Naive thymus-derived CD4-positive, alpha-beta T cell (primary cell): ENCODE measurements at regions not wholly inside any gene's neighbourhood (a gene's known extent, or its start where the extent isn't known, plus 50 kb on each side); places are given as distances from the start of the nearest gene placed in this dataset.

Source experiments
- ATAC-seq: fragments of 150-1000 bp; cut with Tn5 transposase; 2 replicates; pipeline ENCODE4 v1.10.0; 2021; ENCODE audit warnings: mild to moderate bottlenecking, moderate library complexity
- CTCF ChIA-PET: fragments of 350-600 bp; sonication (Branson Sonifier 250); formaldehyde crosslinking; loops from one replicate; lab custom pipeline; 2021; ENCODE audit warnings: antibody characterized with exemption; lab: Charles Lee
- POLR2A ChIA-PET: fragments of 350-600 bp; sonication (Branson Sonifier 250); formaldehyde crosslinking; loops from one replicate; lab custom pipeline; 2021; ENCODE audit warnings: antibody characterized with exemption, inconsistent platforms; lab: Charles Lee
- DNase-seq, 9 donors: peaks; one replicate each; pipeline versions ENCODE4 v3.0.0 to v3.0.0-alpha.2; 2020 to 2022; ENCODE audit warnings: mixed read lengths in 1 of 9
- H3K27ac ChIP-seq: one replicate; pipeline ENCODE4 v1.7.0; 2013; ENCODE audit warnings: mild to moderate bottlenecking, low read depth, low read length, moderate library complexity
- H3K27me3 ChIP-seq, 2 donors: one replicate each; pipeline ENCODE4 v1.7.0; 2013; ENCODE audit warnings: low read length in 2 of 2, mild to moderate bottlenecking in 2 of 2, moderate library complexity in 2 of 2; ENCODE audit not compliant: control insufficient read depth in 2 of 2, insufficient read depth in 2 of 2
- H3K36me3 ChIP-seq, 3 experiments: 1 replicate in 2 of 3; 2 replicates in 1 of 3; pipeline ENCODE4 v1.7.0; 2013; ENCODE audit warnings: low read length in 3 of 3, mild to moderate bottlenecking in 3 of 3, moderate library complexity in 1 of 3; ENCODE audit not compliant: insufficient read depth in 3 of 3, control insufficient read depth in 2 of 3
- H3K4me1 ChIP-seq, 2 donors: one replicate each; pipeline ENCODE4 v1.7.0; 2013; ENCODE audit warnings: low read length in 2 of 2, mild to moderate bottlenecking in 2 of 2, moderate library complexity in 1 of 2; ENCODE audit not compliant: control insufficient read depth in 2 of 2, insufficient read depth in 2 of 2
- H3K4me3 ChIP-seq: 2 replicates; pipeline ENCODE4 v1.7.0; 2013; ENCODE audit warnings: mild to moderate bottlenecking, low read length
- H3K9me3 ChIP-seq, 3 experiments: 1 replicate in 2 of 3; 2 replicates in 1 of 3; pipeline ENCODE4 v1.7.0; 2013; ENCODE audit warnings: low read length in 3 of 3; ENCODE audit not compliant: control insufficient read depth in 2 of 3
- H3K27ac Mint-ChIP-seq, 9 donors: one replicate each; pipeline ENCODE4 v1.8.0; 2020 to 2022; ENCODE audit warnings: mixed read lengths in 9 of 9, mild to moderate bottlenecking in 8 of 9, moderate library complexity in 5 of 9, inconsistent platforms in 2 of 9
- H3K27me3 Mint-ChIP-seq, 5 donors: one replicate each; pipeline ENCODE4 v1.8.0; 2021 to 2022; ENCODE audit warnings: mixed read lengths in 5 of 5, mild to moderate bottlenecking in 1 of 5
- H3K36me3 Mint-ChIP-seq, 5 donors: one replicate each; pipeline ENCODE4 v1.8.0; 2020 to 2022; ENCODE audit warnings: mixed read lengths in 5 of 5, mild to moderate bottlenecking in 3 of 5, inconsistent platforms in 1 of 5
- H3K4me1 Mint-ChIP-seq, 7 donors: one replicate each; pipeline ENCODE4 v1.8.0; 2020 to 2022; ENCODE audit warnings: mixed read lengths in 7 of 7, mild to moderate bottlenecking in 3 of 7, inconsistent platforms in 1 of 7
- H3K4me3 Mint-ChIP-seq, 10 donors: one replicate each; pipeline ENCODE4 v1.8.0; 2020 to 2022; ENCODE audit warnings: mild to moderate bottlenecking in 10 of 10, mixed read lengths in 10 of 10, moderate library complexity in 6 of 10, inconsistent platforms in 2 of 10
- H3K9me3 Mint-ChIP-seq, 11 donors: one replicate each; pipeline ENCODE4 v1.8.0; 2020 to 2022; ENCODE audit warnings: mixed read lengths in 11 of 11, mild to moderate bottlenecking in 4 of 11, inconsistent platforms in 1 of 11, moderate library complexity in 1 of 11
- intact Hi-C, 2 donors: fragments of 100-400 bp; cut with micrococcal nuclease; formaldehyde crosslinking; loops; one replicate each; pipeline ENCODE4 v1.15.1; 2023

- ChIA-PET CTCF (no interaction called here), POLR2A (no interaction called here)
- no peaks in the 10 kb centered on the region for H3K4me1 Mint-ChIP-seq
- peaks cover 0 to 20% (median 9%) of the 10 kb centered on the region in 11 donors for H3K9me3 Mint-ChIP-seq
- Histone ChIP-seq H3K4me1 (no peaks in the 10 kb centered on the region), H3K4me3 (no peak overlapping the region), H3K27me3 (no peaks in the 10 kb centered on the region), H3K9me3 (no peaks in the 10 kb centered on the region), H3K27ac (no peak overlapping the region), H3K36me3 (no peaks in the 10 kb centered on the region)
- peaks cover 11 to 29% (median 25%) of the 10 kb centered on the region in 5 donors for H3K27me3 Mint-ChIP-seq
- H3K27ac Mint-ChIP-seq = no peak overlapping the region
- ATAC-seq = no peak
- no peaks in the 10 kb centered on the region for H3K36me3 Mint-ChIP-seq
- intact Hi-C loops = no loop called here
- H3K4me3 Mint-ChIP-seq = no peak overlapping the region
- DNase-seq = no peak
These were observed 137.7 kb upstream of the CCDC150 start for GRCh38 chr2:196501836-196502235.

- intact Hi-C loops = no loop called here
These were observed 137.1 kb upstream of the CCDC150 start for GRCh38 chr2:196502386-196502785.

GRCh38 chr2:196503398-196503797 lies 136.1 kb upstream of the CCDC150 start:
- intact Hi-C loops = no loop called here
- no peak overlapping the region for H3K27ac ChIP-seq
- peaks cover 0 to 15% (median 6%) of the 10 kb centered on the region in 11 donors for H3K9me3 Mint-ChIP-seq
- no peak overlapping the region for H3K27ac Mint-ChIP-seq
- no peak for ATAC-seq
- H3K27me3 ChIP-seq = no peaks in the 10 kb centered on the region
- H3K4me1 ChIP-seq = no peaks in the 10 kb centered on the region
- ChIA-PET POLR2A (no interaction called here), CTCF (no interaction called here)
- no peak for DNase-seq
- H3K4me1 Mint-ChIP-seq = no peaks in the 10 kb centered on the region
- peaks cover 17 to 27% (median 21%) of the 10 kb centered on the region in 5 donors for H3K27me3 Mint-ChIP-seq
- H3K9me3 ChIP-seq = no peaks in the 10 kb centered on the region
- no peak overlapping the region for H3K4me3 Mint-ChIP-seq
- H3K36me3 ChIP-seq = no peaks in the 10 kb centered on the region
- H3K36me3 Mint-ChIP-seq = no peaks in the 10 kb centered on the region
- H3K4me3 ChIP-seq = no peak overlapping the region

More at GRCh38 chr2:196502386-196502785, 137.1 kb upstream of the CCDC150 start:
- Mint-ChIP-seq H3K27ac (no peak overlapping the region), H3K4me1 (no peaks in the 10 kb centered on the region), H3K4me3 (no peak overlapping the region), H3K27me3 (peaks cover 12 to 27% (median 24%) of the 10 kb centered on the region in 5 donors), H3K36me3 (no peaks in the 10 kb centered on the region), H3K9me3 (peaks cover 0 to 19% (median 8%) of the 10 kb centered on the region in 11 donors)
- DNase-seq (no peak), ATAC-seq (no peak)
- Histone ChIP-seq H3K27ac (no peak overlapping the region), H3K4me1 (no peaks in the 10 kb centered on the region), H3K4me3 (no peak overlapping the region), H3K9me3 (no peaks in the 10 kb centered on the region), H3K36me3 (no peaks in the 10 kb centered on the region), H3K27me3 (no peaks in the 10 kb centered on the region)
- POLR2A ChIA-PET = no interaction called here
- CTCF ChIA-PET = no interaction called here

DNA sequence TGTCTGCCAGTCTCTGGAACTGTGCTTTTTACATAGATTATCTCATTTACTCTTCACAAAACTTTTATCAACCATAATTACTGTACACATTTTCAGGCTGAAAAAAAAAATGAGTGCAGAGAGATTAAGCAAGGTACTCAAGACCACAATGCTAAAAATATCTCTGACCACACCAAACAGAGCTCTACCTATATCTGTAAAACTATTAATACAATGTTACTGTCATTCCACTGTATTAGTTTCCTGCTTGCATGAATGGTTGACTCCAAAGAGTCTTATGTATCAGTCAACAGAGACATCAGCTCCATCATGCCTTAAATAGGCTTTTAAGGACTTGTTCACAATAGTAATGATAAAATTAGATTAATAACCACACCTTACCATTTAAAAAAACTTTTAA lies 134.7 kb upstream of the CCDC150 start:
- Mint-ChIP-seq H3K4me1 (peaks cover 0 to under 1% (median 0%) of the 10 kb centered on the region in 7 donors), H3K9me3 (peaks cover 0 to 5% (median 0%) of the 10 kb centered on the region in 11 donors), H3K27me3 (peaks cover 19 to 29% (median 25%) of the 10 kb centered on the region in 5 donors), H3K36me3 (no peaks in the 10 kb centered on the region), H3K27ac (no peak overlapping the region), H3K4me3 (no peak overlapping the region)
- Histone ChIP-seq H3K4me3 (no peak overlapping the region), H3K27ac (no peak overlapping the region), H3K36me3 (no peaks in the 10 kb centered on the region), H3K27me3 (no peaks in the 10 kb centered on the region), H3K9me3 (no peaks in the 10 kb centered on the region), H3K4me1 (no peaks in the 10 kb centered on the region)
- DNase-seq = no peak
- POLR2A ChIA-PET = no interaction called here
- intact Hi-C loops = no loop called here
- CTCF ChIA-PET = no interaction called here
- no peak for ATAC-seq

DNA sequence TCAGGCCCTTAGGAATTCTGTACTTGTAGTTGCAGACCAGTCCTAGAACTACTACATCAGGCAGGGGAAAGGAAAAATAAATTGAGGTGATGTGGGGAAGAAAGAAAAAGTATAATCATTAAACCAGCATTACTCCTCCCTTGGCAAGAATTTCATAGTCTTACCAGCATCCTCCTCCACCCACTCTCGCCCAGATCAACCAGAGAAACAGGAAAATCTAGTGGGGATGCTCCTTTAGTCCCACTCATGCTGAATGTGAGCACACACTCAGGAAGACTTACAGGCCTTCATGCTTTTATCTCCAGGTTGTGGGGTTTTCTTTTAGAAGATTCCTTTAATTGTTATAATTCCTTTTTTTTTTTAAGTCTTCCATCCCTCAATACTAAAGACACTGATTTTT lies 129.3 kb upstream of the CCDC150 start:
- Mint-ChIP-seq H3K9me3 (peaks cover 0 to 2% (median 0%) of the 10 kb centered on the region in 11 donors), H3K36me3 (no peaks in the 10 kb centered on the region), H3K4me1 (peaks cover 0 to 2% (median 0%) of the 10 kb centered on the region in 7 donors), H3K27ac (no peak overlapping the region), H3K27me3 (peaks cover 0 to 35% (median 8%) of the 10 kb centered on the region in 5 donors), H3K4me3 (no peak overlapping the region)
- CTCF ChIA-PET = interaction anchor here (0.6 kb wide), 1 partner anchor 1889 kb away, joined by 3 read pairs; no protein-coding TSS in a partner anchor
- Histone ChIP-seq H3K4me3 (no peak overlapping the region), H3K36me3 (no peaks in the 10 kb centered on the region), H3K27ac (no peak overlapping the region), H3K4me1 (no peaks in the 10 kb centered on the region), H3K27me3 (no peaks in the 10 kb centered on the region), H3K9me3 (no peaks in the 10 kb centered on the region)
- POLR2A ChIA-PET = no interaction called here
- intact Hi-C loops = no loop called here
- ATAC-seq (no peak), DNase-seq (no peak)

DNA sequence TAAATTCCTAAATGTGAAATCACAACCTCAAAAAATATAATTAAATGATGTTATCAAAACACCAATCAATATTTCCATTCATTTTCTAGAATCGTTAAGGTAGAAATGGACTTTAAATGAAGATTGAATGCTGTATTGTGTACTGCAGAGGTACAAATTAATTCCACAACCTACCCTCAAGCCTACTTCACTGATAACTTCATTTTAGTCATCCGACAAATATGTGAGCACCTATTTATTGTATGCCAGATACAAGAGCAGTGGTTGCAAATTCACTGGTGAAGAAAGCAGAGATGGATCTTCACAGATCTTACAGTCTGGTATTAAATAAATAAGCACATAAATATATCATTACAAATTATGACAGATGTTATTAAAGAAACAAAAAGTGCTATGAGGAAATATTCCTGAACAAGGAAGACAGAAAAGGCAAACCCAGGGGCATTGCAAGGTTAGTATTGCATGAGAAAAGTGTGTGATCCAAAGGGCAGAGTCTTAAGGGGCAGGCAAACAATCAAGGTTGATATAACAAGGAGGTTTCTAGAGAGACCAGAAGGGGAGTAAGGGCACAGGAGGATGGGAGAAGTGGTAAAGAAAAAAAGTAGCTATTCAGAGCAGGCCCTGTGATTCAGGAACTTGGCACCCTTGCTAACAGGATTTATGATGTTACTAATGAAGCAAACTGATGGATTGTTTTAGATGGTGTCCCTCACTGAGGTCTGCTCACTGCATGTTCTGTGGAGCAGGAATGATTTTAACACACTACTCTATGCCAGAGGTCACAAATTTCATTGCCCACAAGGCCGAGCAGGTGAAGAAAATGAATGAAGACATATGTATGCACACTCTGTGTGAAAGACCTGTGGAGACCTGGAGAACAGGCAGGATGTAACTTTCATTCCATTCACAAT lies 128.0 kb upstream of the CCDC150 start:
- H3K27me3 Mint-ChIP-seq = peaks cover 0 to 31% (median 6%) of the 10 kb centered on the region in 5 donors
- no peak overlapping the region for H3K27ac Mint-ChIP-seq
- H3K36me3 Mint-ChIP-seq = no peaks in the 10 kb centered on the region
- no peaks in the 10 kb centered on the region for H3K36me3 ChIP-seq
- H3K4me3 Mint-ChIP-seq = no peak overlapping the region
- intact Hi-C loops = no loop called here
- H3K27ac ChIP-seq = no peak overlapping the region
- CTCF ChIA-PET = no interaction called here
- no peaks in the 10 kb centered on the region for H3K9me3 Mint-ChIP-seq
- ATAC-seq = no peak
- no peak for DNase-seq
- no peaks in the 10 kb centered on the region for H3K9me3 ChIP-seq
- POLR2A ChIA-PET = no interaction called here
- peaks cover 0 to 2% (median 0%) of the 10 kb centered on the region in 7 donors for H3K4me1 Mint-ChIP-seq
- no peaks in the 10 kb centered on the region for H3K4me1 ChIP-seq
- H3K27me3 ChIP-seq = no peaks in the 10 kb centered on the region
- H3K4me3 ChIP-seq = no peak overlapping the region
